NK-92 treated with Interleukin-12 subunit alpha and Interleukin-12 subunit beta, amount 100 ng/mL, for 24 hours (cell line): ENCODE measurements at regions not wholly inside any gene's neighbourhood (a gene's known extent, or its start where the extent isn't known, plus 50 kb on each side); places are given as distances from the start of the nearest gene placed in this dataset.

Experiments
- DNase-seq: peaks from one replicate; lab custom pipeline; 2025; lab: John Stamatoyannopoulos, UW

- DNase-seq: no peak
These were observed 412.0 kb upstream of the CDH5 start for GRCh38 chr16:65954446-65954845.

- no peak for DNase-seq
These were observed 416.3 kb upstream of the CDH5 start for GRCh38 chr16:65950211-65950610.

- no peak for DNase-seq
These were observed 418.1 kb upstream of the CDH5 start for GRCh38 chr16:65948361-65948760.

GRCh38 chr16:65947951-65948350 lies 418.5 kb upstream of the CDH5 start:
- DNase-seq: no peak

- DNase-seq: no peak
These were observed 421.0 kb upstream of the CDH5 start for GRCh38 chr16:65945493-65945892.

GRCh38 chr16:65944361-65944760 lies 422.1 kb upstream of the CDH5 start:
- no peak for DNase-seq

- DNase-seq: no peak
These were observed 425.8 kb upstream of the CDH5 start for GRCh38 chr16:65940711-65941110.

GRCh38 chr16:65938083-65938482 lies 428.4 kb upstream of the CDH5 start:
- DNase-seq: no peak

- DNase-seq: no peak
These were observed 429.0 kb upstream of the CDH5 start for GRCh38 chr16:65937455-65937854.

GRCh38 chr16:65936096-65936495 lies 430.4 kb upstream of the CDH5 start:
- DNase-seq: no peak

GRCh38 chr16:65934443-65934842 lies 432.0 kb upstream of the CDH5 start:
- no peak for DNase-seq

GRCh38 chr16:65933703-65934102 lies 432.8 kb upstream of the CDH5 start:
- no peak for DNase-seq

- DNase-seq: no peak
These were observed 434.0 kb upstream of the CDH5 start for GRCh38 chr16:65932350-65933072.

- DNase-seq: no peak
These were observed 443.6 kb upstream of the CDH5 start for GRCh38 chr16:65922923-65923322.

- DNase-seq: no peak
These were observed 446.5 kb upstream of the CDH5 start for GRCh38 chr16:65919986-65920376.

GRCh38 chr16:65919145-65919985 lies 447.1 kb upstream of the CDH5 start:
- no peak for DNase-seq

- DNase-seq: no peak
These were observed 449.0 kb upstream of the CDH5 start for GRCh38 chr16:65917466-65917865.

GRCh38 chr16:65916995-65917394 lies 449.5 kb upstream of the CDH5 start:
- no peak for DNase-seq

GRCh38 chr16:65910291-65910690 lies 456.2 kb upstream of the CDH5 start:
- DNase-seq: no peak

- DNase-seq: no peak
These were observed 457.0 kb upstream of the CDH5 start for GRCh38 chr16:65909310-65910050.

GRCh38 chr16:65908568-65908967 lies 457.9 kb upstream of the CDH5 start:
- no peak for DNase-seq

- no peak for DNase-seq
These were observed 461.2 kb upstream of the CDH5 start for GRCh38 chr16:65905331-65905730.
